Ammon's horn (tissue), 1 donor: ENCODE measurements at regions not wholly inside any gene's neighbourhood (a gene's known extent, or its start where the extent isn't known, plus 50 kb on each side); places are given as distances from the start of the nearest gene placed in this dataset.
"Not testable (repeated sequence)": the region's sequence is repeated elsewhere in the genome, so short reads cannot be mapped to it uniquely, and the experiment has no call there.

Experiments
- DNase-seq: peaks from one replicate; pipeline ENCODE4 v3.0.0-alpha.2; 2016; ENCODE audit warnings: low spot score

DNA sequence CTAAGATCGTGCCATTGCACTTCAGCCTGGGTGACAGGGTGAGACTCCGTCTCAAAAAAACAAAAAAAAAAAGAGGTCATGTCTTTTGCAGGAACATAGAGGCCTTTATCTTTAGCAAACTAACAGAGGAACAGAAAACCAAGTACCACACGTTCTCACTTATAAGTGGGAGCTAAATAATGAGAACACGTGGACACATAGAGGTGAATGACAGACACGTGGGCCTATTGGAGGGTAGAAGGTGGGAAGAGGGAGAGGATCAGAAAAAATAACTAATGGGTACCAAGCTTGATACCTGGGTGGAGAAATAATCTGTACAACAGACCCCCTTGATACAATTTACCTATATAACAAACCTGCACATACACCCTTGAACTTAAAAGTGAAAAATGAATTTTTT, 401.4 kb upstream of the NAALADL2 start:
- DNase-seq, result no peak

DNA sequence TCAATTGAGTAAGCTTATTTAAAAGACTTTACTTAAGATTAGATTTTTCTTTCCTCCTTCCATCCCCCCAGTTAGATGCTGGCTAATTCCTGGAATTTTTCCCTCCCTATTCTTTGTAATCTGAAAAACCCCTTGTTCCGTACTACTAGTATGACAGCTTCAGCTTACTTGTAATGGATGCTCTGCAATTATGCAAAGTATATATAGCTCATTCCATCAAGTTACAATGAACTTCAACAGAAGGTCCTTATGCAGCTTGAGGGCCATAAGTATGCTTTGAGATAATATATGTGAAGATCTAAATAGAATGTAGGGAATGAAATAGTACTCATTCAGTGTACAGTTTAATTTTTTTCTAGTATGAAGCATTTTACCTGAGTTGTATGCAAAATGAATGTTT, 398.3 kb upstream of the NAALADL2 start:
- DNase-seq, result no peak

DNA sequence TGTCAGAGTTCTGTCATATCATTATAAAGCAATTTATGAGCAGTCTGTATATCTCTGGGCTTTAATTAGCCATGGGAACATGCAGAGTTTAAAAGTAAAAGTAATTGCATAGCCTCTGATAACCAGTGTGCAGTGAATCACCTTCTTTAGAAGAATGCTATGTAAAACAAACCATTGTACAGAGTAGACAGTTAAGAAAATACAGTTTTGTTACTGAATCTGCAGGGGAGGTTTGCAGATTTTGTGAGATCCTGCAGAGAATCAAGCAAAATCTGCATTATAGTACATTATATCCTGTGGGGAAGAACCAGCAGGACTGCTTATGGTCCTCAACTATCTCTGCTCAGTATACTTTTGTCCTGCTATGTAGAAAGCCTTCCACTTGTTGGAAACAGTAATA, 396.2 kb upstream of the NAALADL2 start:
- no peak for DNase-seq

DNA sequence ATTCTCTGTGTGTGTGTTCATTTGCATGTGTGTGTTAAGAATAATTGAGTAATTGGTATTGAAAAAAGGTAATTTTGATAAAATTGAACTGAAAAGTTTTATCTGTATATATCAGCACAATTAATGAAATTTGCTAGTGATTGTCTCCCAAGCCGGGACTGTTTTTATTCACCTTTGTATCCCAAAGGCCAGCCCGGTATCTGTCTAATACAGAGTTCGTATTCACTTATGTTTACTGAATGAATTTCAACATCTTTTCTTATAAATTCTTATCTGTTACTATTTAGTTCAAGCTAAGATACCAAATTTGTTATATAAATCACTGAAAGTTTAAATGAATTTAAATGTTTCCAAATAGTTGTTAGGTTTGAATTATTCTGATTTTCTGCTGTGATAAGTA, 394.0 kb upstream of the NAALADL2 start:
- no peak for DNase-seq

DNA sequence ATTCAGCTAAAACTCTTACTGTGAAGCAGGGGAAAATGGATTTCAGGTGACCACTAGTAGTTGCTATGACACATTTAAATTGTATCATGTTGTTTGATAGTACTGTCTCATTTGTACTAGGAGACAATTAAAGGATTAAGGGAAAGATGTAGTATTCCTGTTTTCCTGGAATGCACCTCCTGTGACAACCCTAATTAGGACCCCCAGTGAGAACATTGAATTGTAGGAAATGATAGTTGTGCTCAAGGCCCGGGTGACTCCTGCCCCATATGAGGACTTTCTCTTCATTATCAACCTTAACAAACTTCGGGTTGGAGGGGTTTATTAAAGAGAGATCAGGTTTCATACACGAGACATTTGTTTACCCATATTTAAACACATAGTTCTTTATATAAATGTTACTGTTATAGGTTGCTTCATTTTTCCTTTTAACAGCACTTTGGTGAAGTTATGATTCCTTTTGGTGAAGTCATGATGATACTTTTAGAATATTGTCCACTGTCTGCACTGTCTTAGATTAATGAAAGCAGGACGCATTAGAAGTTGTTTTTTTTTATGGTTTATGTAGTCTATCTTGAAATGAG, 392.6 kb upstream of the NAALADL2 start:
- no peak for DNase-seq

DNA sequence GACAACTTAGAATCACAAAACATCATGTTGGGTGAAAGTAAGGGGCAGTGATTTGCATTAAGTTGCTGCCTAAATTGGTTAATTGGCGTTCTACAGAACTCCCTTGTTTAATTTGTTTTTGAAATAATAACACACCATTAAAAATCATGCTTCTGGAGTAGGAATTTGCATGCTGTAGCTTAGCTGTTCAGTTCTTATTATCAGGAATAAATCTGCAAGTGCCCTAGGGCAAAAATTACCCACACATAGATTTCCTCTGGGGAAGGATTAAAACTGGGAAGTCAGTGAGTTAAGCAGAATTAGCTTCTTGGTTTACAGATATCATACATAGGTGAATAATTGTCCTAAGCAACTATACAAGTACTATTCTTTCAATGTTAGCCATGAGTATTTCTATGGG, 381.6 kb upstream of the NAALADL2 start:
- no peak for DNase-seq

DNA sequence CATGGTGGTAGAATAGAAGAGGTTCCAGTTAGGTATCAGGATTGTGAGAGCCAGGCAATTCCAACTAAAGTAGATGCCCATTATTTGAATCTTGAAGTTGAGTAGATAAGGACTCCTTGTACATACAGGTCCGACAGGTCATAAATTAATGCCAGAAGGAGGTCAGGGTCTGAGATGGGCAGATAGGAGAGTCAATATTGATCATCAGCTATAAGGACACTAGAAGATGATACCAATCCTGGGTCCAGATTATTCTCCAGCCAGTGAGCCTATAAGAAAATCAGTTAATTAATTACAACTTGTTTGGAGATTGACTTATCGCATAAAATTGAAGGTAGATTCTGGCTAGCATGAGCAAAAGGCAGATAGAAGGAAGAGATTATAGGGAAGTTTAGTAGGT, 378.4 kb upstream of the NAALADL2 start:
- DNase-seq, result no peak

DNA sequence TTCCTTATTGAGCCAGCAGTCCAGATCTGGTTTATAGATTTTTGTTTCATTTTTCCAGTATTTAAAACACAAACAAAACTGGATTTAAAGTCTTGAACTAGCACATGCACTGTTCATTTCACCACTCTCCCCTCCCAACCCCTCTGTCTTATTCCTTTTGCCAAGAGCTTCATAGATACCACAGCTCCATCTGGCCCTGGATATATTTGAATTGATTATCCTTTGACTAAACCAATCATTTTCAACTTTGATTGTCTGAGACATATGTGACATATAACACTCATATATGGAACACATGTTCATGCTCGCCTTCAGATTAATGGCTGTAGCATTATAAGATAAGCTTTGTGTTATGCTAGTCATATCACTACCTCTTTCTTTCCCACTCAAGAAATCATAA, 376.6 kb upstream of the NAALADL2 start:
- no peak for DNase-seq

DNA sequence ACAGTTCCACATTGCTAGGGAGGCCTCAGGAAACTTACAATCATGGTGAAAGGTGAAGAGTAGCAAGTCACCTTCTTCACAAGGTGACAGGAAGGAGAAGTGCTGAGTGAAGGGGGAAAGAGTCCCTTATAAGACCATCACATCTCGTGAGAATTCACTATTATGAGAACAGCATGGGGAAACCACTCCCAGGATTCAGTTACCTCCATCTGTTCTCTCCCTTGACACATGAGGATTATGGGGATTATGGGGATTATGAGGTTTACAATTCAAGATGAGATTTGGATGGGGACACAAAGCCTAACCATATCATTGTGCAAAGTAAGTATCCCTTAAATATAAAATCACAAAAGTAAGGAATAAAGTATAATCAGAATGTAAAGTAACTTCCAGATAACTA, 375.9 kb upstream of the NAALADL2 start:
- no peak for DNase-seq

DNA sequence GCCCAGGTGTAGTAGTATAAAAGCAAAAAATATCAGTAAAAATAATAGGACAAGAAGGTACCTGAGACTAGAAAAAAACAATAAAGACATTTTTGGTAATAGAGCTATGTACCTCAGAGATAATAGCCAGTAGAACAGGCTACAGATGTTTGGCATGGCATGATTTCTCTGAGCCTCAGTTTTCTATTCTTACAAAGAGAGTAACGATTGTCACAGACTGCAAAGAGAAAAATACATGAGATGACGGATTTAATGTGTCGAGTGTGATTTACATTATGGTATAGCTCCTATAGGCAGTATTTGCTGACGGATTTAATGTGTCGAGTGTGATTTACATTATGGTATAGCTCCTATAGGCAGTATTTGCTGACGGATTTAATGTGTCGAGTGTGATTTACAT, 375.3 kb upstream of the NAALADL2 start:
- DNase-seq, result not testable (repeated sequence)

DNA sequence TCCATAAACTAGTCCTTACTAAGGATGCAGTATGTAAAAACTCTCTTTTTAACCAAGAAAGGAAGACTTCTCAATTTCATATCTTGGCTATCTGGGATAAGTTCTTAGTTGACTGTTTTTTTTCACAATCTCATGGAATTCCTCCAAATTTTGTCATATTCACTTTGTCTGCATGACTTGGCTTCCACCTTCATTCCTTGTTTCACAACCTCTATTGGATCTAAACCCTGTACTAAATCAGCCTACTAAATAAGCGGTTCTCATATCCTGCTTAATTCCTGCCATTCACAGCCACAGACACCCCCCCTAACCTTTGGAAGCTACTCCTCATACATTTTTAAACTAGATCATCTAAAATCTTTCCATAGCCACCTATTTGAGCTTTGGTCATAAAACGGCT, 370.6 kb upstream of the NAALADL2 start:
- DNase-seq, result no peak

DNA sequence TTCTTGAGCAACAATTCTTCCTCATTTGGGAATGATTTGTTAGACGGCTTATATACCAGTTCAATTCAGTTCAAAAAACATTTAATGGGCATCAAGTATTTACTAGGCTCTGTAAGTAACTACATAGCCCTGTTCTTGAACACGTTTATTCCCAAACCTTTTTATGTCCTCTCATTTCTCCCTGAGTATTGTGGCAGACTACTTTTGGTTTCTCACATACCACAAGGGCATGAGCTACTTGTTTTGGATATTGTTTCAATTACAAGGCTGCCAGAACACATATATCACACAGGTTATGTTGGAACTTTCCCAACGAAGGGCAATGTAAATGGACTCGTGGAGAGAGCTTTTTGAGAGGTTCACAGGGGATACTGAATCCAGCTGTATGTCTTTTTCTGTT, 363.8 kb upstream of the NAALADL2 start:
- no peak for DNase-seq

DNA sequence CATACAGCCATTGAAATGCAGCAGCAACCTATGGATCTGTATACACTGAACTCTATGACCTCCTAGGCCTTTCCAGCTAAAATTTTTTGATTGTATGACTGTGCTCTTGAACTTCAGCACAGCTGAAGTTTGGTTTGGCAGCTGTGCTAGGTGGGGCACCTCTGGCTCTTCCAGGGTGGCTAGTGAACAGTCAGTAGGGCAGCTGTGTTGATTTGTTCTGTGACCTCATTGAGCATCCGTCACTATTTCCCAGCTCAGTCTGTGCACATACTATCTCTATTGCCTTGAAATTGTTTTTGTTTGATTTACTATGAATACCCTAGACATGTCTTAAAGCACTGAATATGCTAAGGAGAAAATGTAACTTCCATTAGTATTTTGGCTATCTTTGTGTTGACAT, 363.2 kb upstream of the NAALADL2 start:
- DNase-seq, result no peak

DNA sequence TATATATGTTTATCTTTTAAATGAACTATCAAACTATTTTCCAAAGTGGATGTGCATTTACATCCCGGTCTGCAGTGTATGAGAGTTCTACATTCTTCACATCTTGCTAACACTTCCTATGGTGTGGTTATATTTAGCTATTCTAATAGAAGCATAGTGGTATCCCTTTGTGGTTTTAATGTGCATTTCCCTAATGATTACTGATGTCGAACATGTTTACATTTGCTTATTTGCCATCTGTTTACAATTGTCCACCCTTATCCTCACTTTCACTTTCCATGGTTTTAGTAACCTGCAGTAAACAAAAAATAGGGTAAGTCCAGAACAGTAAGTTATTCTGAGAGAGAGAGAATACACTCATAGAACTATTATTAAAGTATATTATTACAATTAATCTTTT, 360.5 kb upstream of the NAALADL2 start:
- no peak for DNase-seq

DNA sequence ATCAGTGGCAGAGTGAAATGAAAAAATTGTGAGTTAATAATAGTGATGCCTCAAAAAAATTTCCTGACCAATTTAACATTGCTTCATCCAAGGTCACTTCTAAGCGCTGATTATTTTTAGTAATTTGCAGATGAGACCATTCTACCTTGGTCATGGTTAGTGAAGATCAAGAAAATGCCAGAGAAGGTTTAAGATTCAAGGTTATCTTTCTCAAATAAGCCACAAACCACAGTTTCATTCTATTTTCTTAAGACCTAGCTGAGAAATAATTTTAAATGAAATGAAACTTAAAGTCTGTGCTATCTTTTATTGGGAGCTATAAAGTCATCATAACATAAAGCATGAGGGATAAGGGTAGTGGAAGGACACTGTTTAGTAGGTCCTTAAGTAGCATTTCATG, 353.9 kb upstream of the NAALADL2 start:
- no peak for DNase-seq

DNA sequence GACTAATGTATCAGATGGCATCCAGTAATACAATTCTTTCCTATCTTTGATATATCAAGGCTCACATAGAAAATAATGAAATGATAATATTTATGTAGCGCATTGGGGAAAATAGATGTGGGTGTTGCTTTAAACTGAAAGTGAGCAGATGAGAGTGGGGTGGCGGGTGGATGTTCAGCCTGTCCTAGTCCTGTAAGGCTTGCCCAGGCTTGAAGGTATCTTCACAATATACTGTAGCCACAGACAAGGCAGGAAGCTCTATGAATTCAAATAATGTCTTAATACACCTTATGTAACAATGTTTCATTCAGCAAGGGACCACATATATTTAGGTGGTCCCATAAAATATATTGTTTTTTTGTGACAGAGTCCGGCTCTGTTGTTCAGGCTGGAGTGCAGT, 334.9 kb upstream of the NAALADL2 start:
- DNase-seq, result no peak

DNA sequence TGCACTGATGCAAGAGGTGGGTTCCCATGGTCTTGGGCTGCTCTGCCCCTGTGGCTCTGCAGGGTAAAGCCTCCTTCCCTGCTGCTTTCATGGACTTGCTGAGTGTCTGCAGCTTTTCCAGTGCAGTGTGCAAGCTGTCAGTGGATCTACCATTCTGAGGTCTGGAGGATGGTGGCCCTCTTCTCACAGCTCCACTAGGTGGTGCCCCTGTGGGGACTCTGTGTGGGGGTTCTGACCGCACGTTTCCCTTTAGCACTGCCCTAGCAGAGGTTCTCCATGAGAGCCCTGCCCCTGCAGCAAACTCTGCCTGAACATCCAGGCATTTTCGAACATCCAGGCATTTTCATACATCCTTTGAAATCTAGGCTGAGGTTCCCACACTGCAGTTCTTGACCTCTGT, 329.8 kb upstream of the NAALADL2 start:
- no peak for DNase-seq

DNA sequence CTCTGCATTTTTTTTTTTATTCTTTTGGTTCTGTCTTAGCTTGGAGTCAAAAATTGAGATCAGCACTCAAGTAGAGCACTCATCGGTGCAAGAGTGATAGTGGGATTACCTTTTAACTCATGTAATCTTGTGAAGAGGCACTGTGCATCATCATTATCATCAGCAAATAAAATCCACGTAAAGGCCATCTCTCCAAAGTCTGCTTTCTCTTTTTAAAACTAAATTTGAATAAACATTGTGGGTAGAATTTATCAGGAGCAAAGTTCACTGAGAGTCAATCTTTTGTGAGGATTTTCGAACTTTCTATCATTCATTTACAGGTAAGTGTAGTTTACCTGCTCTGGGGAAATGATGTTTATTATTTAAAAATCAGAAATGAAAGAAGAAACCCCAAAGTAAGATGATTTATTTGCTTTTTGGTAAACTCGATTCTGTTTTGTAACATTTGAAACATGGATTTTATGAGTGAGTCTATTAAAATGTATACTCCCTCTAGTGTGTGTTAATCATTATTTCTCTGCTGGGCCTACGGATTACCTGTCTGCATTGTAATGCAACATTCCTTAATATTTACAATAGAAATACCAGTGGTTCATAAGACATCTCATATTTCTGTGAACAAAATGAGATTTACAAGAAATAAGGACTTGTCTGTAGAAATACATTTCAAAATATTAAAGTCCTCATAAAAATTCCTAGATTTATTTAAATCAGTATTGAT, 327.7 kb upstream of the NAALADL2 start:
- DNase-seq, result no peak

DNA sequence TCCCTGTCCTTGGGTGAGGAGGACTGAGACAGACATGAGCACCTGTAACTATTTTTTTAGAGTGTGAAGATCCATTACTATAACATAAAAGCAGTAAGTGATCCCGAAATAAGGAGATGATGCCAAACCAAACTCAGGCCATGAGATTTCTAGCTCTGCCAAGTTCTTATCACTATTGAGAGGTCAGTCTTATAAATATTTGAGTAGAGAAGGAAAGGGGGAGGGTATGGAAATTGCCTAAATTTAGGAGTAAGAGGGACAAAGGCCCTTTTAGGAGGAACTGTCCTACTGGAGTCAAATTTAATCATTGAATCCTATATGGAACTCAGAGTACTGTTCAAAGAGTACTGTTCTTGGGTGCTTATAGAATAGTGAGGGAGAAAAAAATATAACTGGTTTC, 326.9 kb upstream of the NAALADL2 start:
- no peak for DNase-seq

DNA sequence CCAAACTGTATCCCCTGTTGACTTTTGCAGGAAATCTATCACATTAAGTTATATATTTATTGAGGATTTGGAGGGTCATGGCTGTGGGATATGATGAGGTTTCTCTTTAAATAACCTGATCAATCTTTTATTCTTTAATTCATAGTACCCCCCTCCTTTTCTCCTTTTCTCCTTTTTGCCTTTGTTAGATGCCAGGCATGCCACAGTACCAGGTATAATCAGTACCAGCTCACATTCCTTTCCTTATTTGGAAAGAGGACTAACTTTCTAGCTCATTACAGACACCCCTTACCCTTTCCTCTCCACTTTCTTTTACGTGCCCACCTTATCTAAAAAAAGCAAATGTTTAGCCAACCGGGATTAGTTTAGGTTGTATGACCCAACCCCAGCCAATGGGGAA, 326.4 kb upstream of the NAALADL2 start:
- DNase-seq, result no peak

DNA sequence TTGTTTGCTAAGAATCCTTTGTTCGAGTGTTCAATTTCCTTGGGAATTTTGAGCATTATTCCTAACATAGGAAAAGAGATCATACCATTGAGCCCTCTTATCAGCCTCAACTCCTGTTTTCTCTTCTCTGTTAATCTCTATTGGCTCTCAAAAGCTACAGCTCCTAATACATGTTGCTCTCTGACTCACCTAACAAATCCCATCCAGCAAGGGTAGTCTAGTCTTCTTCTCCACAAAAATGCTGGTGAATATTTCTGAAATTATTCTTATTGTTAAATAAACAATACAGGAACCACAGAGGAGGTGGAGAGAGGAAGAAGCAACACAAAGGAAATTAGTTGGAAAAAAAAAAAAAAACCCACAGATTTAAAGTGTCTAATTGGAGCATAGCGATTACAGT, 325.8 kb upstream of the NAALADL2 start:
- DNase-seq, result no peak

DNA sequence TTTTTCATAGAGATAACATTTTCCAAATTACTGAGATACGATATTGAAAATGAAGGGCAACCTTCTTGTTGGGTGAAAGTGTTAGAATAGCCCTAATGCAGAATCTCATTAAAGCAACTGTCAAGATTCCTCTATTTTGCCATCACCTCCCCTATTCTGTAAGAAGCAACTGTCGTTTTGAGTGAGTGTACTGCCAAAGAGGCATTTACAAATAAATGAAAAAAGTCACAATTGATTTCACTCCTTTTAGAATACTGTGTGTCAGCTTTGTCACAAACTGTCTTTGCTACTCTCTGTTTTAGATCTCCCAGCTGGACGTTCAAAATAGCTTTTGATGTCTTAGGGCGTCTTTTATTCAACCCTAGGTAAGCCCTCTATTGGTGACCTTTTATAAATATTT, 322.8 kb upstream of the NAALADL2 start:
- DNase-seq, result no peak

DNA sequence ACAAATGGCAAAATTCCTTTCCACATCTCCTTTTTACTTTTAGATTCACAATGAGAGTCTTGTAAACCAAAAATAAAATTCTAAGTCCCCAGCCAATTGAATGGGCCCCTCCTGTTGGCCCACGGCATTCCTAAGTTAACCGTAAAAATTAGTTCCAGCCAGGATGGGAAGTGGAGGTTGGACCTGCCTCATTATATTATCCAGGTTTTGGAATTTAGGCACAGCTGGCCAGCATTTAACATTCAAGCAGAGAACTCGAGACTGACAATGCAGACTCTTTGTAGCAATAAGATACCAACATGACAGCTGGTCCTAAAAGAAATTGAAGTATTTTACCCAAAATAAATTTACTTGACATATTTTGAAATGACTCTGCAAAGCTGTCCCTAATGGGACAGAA, 321.0 kb upstream of the NAALADL2 start:
- DNase-seq, result no peak
